Posterior vena cava (tissue), 2 donors: ENCODE measurements at regions not wholly inside any gene's neighbourhood (a gene's known extent, or its start where the extent isn't known, plus 50 kb on each side); places are given as distances from the start of the nearest gene placed in this dataset.

ENCODE experiments used
- DNase-seq: peaks from one replicate; pipeline ENCODE4 v3.0.0-alpha.2; 2020; ENCODE audit warnings: low spot score
- intact Hi-C, 2 donors: fragments of 100-400 bp; cut with DNase I; formaldehyde crosslinking; loops; one replicate each; pipeline versions ENCODE4 v1.14.1 to v1.14.2; 2022 to 2023
- donor health status: DM: yes; HTN: yes; CAD: no.
- donor health status: DM: yes; HTN: yes; CAD: no.

DNA sequence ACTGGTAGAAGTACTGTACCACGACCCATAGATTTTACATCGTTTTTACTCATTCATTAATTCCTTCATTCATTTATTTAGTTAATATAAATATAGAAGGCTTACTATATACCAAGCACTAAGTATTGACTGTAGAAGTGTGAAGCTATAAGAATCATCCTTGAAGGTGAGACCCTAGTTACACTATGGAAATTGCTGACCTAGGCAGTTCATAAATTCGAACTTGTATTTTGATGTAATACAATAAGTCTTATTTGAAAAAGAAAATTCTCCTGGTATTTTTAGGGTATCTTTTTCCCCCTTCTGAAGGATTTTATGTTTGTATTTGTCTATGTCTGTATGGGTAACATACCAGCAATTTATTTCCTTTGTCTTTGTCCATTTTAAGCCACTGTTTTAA lies 220.1 kb upstream of the DMAC1 start:
- no peak for DNase-seq
- intact Hi-C loops = no loop called here

DNA sequence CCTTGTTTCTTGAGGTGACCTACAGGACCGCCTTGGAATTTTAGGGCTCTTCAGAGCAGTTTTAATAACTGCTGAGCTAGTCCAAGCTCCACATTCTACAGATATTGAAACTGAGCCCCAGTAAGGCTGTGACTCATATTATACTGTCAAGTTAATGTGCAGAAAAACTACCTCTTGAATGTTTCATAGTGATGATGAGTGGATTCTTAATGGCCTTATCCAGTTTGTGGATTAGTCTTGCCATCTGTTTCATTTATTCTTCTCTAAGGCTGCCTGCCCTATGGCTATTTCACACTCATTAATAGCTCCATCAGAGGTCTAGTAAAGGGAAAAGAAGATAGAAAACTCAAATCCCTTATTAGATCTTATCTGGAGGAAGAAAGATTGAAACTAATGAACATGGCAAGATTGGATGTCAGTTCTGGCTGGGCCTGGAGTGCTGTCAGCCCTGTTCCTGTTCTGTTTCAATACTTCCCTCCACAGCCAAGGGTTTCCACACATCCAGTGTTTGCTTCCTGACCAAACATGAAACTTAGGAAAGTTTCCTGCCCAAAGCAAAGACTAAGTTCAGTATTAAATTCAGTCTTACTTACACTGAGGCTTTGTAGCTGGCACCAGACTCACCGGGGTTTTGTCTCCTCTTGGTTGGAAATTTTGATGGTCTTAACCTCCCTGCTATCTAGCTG lies 215.6 kb upstream of the DMAC1 start:
- intact Hi-C loops = no loop called here
- no peak for DNase-seq

DNA sequence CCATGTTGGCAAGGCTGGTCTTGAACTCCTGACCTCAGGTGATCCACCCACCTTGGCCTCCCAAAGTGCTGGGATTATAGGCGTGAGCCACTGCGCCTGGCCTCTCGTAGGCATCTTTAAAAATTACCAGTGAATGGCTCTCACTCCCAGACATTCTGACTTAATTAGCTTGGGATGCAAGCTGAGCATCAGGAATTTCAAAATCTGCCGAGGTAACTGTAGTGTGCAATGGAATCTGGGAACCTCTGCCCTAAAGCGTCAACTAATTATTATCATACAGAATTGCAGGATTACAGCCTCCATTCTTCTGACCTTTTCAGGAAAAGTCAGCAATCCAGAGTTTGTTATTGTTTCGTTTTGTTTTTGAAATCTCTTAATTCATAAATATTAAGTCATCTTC lies 213.4 kb upstream of the DMAC1 start:
- no peak for DNase-seq
- intact Hi-C loops = no loop called here

DNA sequence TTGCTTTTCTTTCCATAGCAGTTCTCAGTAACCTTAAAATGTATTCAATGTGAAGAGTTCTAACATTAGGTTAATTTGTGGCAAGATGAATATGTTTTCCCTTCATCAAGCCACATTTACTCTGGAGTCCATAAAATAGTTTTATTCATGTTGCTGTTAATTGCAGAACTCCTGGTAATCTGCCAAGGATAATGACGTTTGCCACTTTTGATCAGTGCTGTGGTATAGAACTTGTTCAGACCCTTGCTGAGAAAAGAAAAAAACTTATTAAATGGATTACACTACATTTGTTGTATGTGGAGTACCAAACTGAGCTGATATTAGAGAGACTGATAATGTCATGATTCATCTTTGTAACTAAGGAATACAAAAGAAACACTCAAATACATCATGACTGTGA lies 212.4 kb upstream of the DMAC1 start:
- intact Hi-C loops = no loop called here
- DNase-seq = no peak

DNA sequence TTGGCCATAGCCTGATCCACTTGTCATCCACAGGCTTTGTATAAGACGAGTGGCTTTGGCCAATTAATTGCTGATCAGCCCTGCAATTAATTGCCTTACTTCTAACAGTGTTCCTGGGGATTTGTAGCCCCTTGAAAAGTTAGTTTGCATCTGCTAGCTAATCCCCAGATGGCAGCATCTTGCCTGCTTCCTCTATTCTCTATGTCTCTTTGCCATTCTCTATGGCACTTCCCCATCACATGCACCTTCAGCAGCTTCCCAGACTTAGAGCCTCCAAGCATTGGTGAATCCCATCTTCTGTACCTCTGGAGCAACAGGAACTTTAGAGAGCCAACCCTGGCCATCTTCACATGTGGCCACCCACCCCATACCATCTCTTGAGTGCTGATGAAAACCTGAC lies 197.0 kb upstream of the DMAC1 start:
- intact Hi-C loops = no loop called here
- DNase-seq = no peak

DNA sequence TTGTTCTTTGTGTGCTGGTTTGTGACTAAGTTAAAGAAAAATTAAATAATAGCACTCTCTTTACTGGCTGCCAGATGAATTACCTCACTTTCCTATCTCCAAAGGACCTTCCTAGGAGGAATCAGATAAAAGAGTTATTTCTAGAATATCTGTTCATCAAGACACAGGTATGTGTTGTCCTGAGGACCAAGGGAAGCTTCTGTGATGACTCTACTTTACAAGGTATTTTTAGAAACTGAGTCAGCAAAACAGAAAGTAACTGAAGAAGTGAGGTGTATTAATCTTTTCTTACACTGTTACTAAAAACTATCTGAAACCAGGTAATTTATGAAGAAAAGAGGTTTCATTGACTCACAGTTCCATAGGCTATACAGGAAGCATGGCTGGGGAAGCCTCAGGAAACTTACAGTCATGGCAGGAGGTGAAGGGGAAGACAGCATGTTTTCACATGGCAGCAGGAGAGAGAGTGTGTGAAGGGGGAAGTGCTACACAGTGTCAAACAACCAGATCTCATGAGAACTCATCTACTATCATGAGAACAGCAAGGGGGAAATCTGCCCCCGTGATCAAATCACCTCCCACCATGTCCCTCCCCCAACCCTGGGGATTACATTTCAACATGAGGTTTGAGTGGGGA lies 189.2 kb upstream of the DMAC1 start:
- intact Hi-C loops = no loop called here
- DNase-seq = no peak

DNA sequence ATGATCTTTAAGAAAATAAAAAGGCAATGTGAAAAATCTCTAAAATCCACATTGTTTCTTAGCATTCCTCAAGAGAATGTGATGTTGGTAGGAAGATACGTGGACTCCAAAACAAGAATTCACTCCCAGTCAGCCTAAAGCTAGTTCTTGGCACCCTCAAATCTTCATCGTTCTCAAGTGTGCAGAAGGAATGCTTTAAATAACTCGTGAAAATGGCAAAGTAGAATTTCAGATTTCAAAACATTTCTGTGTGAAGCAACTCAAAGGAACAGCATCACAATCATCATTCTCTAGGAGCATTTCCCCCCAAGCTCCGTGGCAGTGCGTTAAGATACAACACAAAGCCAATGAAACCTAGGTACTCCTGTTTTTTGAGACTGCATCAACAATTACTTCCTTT lies 185.1 kb upstream of the DMAC1 start:
- DNase-seq = no peak
- intact Hi-C loops = no loop called here

DNA sequence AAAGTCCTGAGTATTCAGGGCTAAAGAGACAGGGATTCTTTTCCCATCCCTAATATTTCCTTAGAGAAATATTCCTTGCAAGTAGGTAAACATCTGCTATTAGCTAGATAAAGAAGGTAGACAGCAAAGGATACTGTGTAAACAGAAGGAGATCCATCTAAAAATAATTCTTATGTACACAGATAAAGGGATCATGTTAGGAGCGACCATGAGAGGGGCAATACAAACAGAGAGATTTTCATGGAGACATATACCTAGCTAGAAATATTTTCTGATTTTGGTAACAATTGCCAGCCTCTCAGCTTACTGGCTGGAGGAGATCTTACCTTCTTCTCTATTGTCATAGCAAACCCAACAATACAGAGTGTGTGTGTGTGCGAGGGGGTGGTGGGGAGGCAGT lies 184.6 kb upstream of the DMAC1 start:
- DNase-seq = no peak
- intact Hi-C loops = no loop called here

DNA sequence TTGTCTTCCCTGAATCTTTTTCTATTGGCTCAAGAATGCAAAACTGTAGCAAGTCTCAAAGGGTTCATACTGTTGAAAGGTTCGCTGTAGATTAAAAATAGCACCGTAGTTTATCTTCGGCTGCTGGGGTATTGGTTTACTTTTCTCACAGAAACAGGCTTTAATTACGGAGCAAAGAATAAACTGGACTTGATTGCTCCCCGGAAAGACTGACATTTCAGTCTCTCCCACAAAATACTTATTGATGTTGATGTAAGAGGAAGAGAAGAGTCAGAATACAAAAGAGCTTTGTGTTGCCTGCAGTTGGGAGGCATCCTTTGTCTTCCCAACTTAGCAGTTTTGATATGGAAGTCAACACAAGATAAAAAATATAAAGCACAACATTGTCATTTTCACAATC lies 183.9 kb upstream of the DMAC1 start:
- no peak for DNase-seq
- intact Hi-C loops = no loop called here

DNA sequence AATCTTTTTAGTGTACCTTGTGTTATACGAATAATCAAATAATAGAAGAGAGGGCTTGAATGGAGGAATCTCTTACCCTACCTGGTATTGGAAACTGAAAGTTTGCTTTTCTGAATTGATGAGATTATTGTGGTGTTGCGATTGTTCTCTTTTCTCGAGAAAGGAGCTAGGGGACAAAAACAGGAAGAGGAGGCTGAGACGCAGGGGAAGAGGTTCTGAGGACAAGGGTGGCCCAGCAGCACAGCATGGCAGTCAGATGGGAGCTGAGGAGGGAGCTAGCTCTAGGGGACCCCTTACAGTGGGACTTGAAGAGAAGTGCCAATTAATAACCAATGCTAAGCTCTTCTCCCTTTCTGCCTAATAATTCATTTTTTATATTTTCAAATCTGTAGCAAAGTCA lies 183.3 kb upstream of the DMAC1 start:
- no peak for DNase-seq
- intact Hi-C loops = no loop called here

DNA sequence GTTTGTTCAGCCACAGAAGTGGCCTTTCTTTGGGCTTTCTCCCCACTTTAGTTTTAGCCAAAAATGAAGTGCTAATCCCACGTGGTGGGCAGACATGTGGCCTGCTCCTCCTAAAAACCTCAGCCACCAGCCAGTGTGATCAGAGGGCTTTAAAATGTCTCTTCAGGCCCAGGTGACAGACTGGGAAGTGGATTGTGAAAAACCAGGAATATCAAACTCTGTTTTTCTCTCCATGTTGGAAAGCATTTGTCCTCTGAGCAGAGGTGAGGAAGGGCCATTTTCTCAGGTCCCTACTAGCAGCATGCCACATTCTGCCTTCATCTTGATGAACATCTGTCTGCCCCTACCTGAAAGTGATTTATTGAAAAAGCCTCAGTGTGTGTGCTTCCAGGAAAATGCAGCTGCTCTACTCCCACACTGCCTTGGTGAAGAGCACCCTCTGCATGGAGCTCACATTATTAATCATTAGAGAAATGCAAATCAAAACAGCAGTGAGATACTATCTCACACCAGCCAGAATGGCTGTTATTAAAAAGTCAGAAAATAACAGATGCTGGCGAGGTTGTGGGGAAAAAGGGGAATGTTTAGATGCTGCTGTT lies 181.2 kb upstream of the DMAC1 start:
- no peak for DNase-seq
- intact Hi-C loops = no loop called here

DNA sequence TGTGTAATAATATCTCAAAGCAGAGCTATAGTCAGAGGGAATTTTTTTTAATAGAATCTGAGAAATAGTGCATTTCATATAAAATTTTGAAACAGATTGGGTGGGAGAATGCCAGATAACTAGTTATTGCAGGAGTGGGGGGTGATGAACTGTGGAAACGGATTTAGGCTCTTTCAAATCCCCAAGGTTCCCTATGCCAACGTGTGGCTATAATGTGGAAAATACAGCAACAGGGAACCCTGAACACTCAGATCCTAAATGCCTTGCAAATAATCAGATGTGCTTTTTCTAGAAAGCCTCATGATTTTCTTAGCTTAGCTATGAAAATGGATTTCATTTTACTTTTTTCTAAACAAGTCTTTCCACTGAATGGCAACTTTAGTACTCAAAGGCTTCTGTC lies 180.5 kb upstream of the DMAC1 start:
- intact Hi-C loops = no loop called here
- no peak for DNase-seq

DNA sequence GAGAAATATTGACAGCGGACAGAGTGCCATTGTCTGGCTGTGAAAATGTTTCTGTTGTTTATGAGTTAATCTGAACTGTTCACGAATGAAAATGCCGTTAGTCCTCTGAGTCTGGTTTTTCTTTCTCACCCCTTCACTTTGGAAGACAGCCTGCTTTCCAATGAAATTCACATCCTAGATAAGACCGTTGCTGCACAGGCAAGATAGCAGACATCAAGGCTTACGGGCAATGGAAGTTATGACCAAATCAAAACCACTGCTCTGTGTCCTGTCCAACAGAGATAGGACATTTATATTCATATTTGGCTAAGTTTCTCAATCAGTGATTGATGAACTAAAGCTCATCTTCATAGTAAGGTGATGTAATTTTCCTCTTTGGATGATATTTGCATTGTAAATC lies 180.0 kb upstream of the DMAC1 start:
- intact Hi-C loops = loop anchor here in 1 of 2 donors (5.0 kb wide), 1 partner anchor 1342 kb away; no protein-coding TSS in a partner anchor
- DNase-seq = no peak

DNA sequence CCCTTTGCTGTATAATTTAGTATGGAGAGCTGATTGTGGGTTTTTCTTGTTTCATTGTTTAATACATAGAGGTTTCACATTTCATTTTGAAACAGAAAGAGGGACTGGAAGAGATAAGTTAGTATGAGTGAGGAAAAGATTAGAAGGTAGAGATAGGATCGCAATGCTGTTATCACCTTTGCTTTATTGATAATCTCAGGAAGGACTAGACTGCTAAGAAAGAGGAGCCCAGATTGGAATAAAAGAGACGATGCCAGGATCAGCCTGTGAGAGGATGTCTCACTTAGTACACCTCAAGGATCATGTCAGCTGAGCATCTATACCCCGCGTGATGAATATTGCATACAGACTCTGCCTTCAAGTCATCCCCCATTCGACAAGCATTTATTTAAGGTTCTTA lies 178.0 kb upstream of the DMAC1 start:
- no peak for DNase-seq
- intact Hi-C loops = loop anchor here in 1 of 2 donors (5.0 kb wide), 1 partner anchor 1340 kb away; no protein-coding TSS in a partner anchor

DNA sequence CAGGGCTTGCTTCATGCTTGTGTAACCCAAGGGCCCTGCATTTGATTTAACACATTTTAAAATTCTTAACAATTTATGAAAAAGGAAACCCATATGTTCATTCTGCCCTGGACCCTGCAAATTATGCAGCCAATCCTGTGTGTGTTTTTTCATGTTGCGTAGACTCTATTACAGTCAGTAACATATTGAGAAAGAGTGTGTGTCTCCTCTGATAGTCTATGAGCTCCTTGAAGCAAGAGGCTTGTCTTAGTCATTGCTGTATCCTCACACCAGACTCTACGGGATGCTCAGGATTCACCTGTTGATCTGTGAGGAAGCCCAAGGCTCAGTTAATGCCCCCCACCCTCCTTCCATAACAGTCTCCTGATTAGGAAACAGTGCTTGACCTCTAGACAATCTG lies 177.3 kb upstream of the DMAC1 start:
- intact Hi-C loops = loop anchor here in 1 of 2 donors (5.0 kb wide), 1 partner anchor 1340 kb away; no protein-coding TSS in a partner anchor
- no peak for DNase-seq

DNA sequence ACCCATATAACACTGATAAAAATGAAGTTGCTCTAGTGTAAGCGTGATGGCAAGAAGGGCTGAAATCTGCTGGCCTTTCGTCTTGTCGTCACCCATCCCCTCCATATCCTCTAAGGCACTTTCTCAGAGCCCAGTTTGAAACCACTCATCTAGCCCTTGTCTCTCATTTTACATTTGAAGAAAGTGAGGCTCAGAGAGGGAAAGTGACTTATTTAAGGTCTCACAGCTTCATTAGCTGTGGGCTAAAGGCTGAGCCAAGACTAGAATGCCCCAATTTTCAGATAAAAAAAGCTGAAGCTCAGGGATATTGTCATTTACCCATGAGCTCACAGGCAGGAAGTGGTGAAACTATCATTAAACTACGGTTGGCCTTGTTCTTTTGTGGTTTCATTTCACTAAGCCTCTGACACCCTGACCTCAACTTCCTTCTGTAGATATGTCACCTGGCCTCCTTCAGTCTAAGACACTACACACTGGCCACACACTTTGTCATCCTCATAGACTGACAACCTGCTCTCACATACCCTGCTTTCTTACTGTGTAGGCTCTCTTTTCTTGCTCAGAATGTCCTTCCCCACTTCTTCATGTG lies 176.7 kb upstream of the DMAC1 start:
- intact Hi-C loops = loop anchor here in 1 of 2 donors (5.0 kb wide), 1 partner anchor 1339 kb away; no protein-coding TSS in a partner anchor
- DNase-seq = no peak

DNA sequence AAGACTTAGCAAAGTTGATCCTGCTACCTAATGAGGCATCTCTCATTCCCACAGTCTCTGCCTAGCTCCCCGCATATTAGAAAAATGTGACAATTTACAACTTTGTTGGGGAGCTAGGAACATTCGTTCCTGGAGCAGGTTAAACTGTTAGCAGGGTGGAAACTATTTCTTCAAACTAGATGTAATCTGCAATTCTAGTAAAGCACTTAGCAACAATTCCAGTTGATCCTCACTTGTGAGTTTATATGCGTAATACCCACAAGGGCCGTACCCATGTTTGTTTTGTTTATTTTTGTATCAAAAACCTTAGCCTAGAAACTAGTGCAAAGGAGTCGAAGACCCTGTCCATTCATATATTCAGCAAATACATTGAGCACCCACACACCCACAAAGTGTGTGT lies 175.8 kb upstream of the DMAC1 start:
- intact Hi-C loops = loop anchor here in 1 of 2 donors (5.0 kb wide), 1 partner anchor 1338 kb away; no protein-coding TSS in a partner anchor
- no peak for DNase-seq

DNA sequence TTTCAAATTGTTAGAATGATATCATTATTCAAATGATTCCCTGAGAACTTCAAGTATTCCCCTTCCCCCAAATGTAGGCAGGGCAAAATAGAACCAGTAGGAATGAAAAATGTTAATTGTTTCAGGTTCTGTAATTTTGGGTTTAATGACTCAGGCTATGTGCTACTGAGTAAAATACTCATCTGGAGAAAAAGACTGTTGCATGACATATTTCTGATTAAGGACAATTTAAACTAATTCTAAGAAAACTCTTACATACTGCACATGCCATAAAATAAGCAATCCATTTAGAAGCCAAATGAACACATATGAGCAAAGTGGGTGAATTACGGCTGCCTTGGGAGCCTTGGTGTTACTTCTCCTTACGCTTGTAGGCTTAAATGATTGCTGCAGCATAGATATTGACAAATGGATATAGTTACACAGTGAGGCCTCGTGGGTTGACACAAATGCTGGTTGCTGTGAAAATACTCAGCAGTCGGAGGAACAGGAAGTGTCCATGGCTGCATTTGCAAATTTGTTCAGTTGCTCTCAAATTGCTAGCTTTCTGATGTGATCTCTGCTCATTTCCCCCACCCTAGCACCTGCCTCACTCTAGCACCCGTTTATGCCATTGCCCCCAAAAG lies 174.9 kb upstream of the DMAC1 start:
- no peak for DNase-seq
- intact Hi-C loops = no loop called here

DNA sequence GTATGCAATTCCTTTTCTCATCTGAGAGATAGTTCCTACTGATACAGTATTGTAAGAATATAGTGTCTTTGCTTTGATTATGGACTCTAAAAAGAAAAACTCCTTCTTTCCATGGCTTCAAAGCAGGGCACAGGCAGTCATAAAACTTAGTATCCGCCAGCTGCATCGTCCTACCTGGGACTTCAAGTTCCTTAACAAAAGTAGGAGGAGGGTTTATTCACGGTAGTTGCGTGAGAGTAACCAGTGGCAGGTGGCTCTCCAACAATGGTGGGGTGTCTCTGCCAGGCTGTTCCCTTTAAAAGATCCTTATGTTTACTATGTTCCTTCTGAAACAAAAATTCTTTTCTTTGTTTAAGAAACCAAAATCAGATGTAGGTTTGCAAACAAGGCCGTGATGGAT lies 173.5 kb upstream of the DMAC1 start:
- intact Hi-C loops = no loop called here
- no peak for DNase-seq
